NCI-H1105 treated with DMSO at 0.1 percent for 48 hours (cell line): ENCODE measurements at regions not wholly inside any gene's neighbourhood (a gene's known extent, or its start where the extent isn't known, plus 50 kb on each side); places are given as distances from the start of the nearest gene placed in this dataset.
"Not testable (repeated sequence)": the region's sequence is repeated elsewhere in the genome, so short reads cannot be mapped to it uniquely, and the experiment has no call there.

Experiments used
- DNase-seq: peaks from one replicate; lab custom pipeline; 2025; lab: John Stamatoyannopoulos, UW

DNA sequence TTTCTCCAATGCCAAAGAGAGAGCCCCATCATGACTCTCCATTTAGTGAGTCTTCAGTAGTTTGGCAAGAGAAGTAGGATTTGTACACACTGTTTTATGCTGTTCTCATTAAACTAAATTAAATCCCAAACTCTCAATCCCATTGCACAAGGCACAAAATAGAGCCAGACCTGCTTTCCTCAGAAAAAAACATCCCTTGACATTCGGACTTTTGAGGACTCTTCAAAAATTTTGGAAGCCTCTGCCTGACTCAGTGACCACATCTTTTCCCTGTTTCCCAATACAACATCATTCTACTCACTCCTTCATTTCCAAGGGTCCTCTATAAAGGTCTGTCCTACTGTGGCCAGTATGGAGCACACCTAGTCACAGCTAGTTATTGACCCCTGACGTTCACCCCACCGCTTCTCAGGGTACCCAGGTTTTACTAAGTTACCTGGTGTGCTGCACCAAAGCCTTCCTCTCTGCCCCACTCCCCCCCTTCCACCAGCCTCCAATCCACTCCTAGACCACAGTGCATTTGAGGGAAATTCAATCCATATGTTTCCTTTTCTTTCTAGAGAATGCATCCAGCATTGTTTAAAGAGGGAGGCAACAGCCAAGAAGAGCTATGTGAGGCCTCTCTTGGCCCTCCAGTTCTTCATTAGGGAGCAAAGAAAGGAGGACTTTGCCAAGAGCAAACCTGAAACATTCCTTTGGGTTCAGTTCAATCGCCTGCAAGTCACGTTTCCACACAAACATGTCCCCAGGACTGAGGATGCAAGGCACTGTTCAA is 428.7 kb downstream of the PLPP3 start:
- DNase-seq, result no peak

DNA sequence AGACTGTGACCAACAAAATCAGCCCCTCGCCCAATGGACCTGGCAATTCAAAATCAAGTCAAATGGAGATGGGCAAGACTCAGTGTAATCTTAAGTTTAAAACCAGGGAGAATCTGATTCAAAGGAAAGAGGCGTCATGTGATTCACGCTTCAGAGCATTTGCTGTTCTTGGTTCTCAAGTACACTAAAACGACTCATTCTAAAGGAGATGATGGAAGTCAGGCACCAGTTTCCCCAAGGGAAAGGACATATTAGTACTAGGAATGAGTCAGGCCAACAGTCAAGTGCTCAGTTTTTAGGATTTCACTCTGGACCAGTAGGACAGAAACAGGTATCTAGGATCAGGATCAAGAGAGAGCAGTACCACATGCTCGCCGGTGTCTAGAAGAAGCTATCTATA is 429.6 kb downstream of the PLPP3 start:
- no peak for DNase-seq

DNA sequence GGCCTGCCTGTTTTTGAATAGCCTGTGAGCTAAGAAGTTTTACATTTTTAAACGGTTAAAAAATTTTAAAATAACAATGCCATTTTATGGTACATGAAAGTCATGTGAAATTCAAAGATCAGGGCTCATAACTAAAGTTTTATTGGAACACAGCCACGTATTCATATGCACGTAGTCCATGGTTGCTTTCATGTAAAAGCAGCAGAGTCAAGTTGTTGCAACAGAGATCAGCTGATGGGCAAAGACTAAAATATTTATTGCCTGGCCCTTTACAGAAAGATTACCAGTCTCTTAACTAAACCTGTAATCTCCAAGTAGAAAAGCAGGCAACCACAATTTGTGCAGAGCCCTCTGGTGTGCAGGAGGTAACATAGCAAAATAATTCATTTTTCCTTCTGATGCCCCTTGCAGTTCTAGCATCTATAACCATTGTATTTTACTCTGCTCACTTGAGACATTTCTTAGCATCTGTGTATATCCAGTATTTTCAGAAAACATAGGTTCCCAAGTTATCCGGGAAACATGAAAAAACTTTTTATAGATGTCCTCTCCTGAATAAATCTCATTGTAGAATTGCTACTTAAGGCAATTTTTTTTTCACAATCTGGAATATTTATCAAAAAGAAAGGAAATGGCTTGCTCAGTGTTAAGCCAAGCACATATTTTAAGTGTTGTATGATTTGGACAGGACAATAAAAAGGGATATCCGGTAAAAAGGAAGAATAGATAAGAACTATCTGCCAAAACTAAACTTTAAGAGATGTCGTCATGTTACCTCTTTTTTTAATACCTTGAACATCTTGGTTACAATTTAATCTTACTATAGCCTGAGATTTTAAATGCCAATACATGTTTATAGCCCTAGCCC is 430.8 kb downstream of the PLPP3 start:
- no peak for DNase-seq

DNA sequence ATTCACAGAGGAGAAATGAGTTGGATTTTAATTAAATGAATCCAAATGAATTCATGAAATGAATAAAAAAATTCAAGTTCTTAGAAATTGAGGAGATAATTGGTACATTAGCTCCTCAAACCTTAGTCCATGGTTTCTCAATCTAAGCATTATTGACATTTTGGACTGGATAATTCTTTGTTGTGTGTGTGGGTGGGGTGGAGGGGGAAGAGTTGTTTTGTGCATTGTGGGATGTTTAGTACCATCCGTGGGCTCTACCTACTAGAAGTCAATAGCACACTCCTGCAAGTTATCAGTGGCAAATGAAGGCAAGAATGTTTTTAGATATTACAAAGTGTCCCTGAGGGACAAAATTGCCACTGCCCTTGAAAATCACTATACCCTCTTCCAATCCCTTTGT is 431.9 kb downstream of the PLPP3 start:
- no peak for DNase-seq

DNA sequence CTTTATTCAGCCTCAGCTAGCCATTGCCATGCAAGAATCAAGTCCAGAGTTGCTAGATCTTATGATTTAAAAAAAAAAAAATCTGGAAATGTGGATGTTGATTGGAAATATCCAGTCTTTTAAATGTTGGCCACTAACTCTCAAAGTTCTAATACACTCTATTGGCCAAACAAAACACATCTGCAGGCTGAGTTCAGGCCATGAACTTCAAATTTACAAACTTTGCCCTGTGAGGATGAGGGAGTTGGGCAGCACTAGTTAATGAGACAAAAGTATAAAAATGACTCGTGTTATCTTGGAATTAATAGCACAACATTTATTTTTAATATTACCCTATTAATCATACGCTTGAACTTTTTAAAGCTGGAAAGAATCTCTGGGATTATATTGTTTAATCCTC is 432.3 kb downstream of the PLPP3 start:
- DNase-seq, result no peak

DNA sequence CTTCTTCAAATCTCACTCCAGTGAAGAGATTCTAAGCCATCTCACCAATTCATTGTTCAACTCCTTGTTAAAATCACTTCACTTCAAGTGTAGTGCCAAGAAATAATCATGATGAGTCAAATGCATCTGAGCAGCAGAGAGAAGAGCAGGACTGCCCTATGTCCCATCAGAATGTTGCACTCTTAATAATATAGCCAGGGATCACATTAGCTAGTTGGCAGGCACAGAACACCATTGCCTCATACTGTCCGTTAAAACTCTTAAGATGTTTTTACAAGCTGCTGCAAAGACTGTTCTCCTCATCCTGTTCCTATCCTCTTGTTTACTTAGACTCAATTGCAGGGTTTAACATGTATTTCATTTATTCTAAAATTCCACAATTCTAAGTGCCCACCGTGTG is 432.9 kb downstream of the PLPP3 start:
- no peak for DNase-seq

DNA sequence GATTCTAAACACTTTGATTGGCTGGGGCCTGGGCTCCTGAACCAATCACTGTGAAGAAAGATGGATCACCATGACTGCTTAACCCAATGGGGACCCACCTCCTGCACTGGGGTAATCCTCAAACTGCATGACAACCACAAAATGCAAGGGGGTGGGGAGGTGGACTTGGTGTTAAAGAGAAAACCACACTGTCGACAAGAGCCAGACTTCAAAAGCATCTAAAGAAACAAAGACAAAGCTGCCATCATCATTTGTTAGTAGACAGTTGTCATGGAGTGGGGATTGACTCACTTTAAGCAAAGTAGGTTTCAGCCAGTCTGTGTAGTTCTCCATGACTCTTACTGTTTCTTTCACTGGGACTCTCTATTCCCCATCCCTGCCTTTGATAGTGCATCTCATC is 433.8 kb downstream of the PLPP3 start:
- no peak for DNase-seq

DNA sequence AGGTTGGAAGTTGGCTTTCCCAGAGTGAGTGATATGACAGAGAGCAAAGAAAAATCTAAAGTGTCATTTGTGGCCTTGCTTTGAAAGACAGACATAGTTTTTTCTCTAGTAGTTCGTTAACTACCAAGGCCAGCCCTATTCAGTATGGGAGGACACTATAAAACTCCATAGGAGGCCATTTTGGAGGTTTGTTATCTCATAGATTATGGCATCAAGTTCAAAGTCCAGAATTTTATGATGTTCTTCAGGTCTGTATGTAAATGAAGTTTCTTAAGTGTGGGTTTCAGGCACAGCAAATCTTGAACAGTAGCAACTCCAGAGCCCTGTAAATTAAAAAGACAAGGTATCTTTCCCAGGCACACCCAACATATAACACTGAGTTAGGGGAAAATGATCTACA is 437.1 kb downstream of the PLPP3 start:
- DNase-seq, result no peak

DNA sequence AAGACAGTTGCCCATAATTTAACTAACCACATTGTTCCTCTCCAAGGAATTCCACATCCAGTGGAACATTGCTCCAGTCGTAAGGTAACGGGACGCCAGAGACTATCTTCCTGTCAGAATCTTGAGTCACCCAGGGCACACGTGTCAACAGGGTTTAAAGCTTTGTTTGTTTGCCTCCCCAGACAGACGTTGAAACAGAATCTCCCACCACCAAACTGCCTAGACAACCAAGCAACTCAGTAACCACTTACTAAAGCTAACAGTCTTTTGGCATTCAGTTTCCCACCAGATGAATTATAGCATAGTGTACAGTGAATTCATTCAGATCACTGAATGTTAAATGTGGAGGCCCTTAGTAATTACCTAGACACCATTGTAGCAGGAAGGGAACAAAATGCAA is 439.5 kb downstream of the PLPP3 start:
- DNase-seq, result no peak

DNA sequence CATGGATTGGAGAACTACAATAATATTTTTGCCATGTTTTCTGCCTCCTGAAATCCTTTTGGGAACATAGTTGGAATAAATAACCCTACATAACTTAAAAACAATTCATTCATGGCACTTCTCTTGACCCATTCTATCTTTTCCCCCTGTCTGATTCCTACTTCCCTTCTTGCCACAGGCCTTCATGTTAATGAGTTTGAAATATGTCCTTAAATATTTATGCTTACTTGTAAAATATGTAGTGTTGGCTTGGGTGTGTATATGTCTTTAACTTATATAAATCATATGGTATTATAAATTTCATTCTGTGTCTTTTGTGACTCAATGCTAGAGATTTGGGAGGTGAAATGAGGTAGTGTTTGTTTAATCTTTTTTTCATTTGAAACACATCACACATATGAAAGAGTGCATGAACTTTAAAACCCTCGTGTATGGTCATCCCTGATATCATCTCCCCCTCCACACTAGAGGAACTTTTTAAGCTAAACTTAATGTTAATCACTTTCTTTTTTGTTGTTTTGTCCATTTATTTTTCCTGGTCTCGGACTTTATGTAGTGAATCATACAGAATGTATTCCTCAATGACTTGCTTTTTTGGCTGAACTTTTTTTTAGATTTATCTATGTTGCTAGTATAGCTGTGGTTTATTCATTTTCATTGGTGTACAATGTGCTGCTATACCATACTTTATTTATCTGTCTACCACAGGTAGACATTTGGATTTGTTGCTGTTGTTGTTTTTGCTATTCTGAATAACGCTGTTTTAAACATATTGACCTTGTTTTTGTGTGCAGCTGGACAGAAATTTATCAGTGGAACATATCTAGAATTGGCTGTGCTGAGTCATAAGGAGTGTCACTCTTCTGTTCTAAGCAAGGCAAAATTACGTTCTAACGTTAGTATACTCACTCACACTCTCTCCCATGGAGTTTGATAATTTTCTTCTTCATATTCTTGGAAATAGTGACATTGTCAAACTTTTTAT is 441.6 kb downstream of the PLPP3 start:
- no peak for DNase-seq

DNA sequence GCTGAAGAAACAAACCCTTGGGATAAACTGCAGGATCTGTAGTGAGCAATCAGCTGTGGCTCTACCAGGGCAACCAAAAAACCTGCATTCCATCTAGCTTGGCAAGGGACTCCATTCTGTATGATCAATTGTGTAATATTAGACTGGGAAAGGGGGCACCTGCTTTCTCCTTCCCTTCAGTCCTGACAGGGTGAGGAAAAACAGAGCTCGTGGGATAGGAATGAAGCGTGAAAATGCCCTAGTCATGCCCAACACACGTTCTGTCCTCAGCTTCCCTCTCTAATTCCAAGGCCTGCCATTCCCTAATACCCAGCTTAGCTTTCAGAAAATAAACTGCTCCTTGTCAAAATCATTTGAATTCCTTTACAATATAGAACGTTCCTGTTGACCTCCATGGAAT is 442.3 kb downstream of the PLPP3 start:
- no peak for DNase-seq

DNA sequence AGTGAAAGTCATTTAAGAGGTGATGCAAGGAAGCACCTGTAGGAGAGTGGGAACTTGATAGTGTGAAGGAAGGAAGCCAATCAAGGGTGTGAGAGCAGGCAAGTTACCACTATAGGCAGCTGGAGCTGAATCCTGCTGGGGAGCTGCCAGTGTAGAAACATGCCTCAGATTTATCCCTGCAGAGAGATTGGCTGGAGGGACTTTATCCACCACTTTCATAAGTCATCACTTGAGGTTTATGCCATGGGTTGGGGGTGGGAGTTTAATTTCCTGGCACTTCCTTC is 443.6 kb downstream of the PLPP3 start:
- DNase-seq, result no peak

DNA sequence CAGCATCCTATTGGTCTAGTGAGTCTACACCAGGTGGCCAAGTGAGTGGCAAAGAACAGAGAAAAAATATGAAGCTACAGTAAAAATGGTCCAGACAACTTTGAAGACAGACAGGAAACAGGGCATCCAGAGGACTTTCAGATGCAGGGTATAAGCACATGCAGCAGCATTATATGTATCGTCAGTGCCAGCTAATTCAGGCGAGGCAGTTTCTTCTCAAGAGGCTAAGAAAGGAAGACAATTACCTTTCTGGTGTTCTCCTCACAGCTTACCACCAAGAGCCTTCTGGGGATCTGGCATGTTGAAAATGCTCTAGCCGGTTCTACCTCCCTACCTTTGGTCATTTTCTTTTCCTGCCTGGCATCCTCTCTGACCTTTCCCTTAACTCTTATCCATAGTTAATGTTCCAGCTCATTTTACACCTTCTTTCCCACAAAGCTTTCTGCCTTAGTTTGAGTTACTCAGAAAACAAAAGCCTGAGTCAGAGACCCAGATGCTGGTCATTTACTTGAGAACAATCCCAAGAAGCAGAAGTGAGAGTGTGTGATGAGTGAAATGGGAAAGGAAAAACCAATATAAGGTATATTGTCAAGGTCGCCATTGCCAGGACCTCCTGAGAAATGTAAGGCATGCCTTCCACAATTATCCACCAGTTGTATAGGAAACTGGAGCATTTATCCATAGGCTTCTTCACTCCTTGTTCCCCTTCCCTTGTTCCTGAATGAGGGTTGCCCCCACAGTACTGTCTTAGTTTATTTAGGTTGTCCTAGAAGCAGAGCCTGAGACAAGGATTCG is 444.1 kb downstream of the PLPP3 start:
- no peak for DNase-seq

DNA sequence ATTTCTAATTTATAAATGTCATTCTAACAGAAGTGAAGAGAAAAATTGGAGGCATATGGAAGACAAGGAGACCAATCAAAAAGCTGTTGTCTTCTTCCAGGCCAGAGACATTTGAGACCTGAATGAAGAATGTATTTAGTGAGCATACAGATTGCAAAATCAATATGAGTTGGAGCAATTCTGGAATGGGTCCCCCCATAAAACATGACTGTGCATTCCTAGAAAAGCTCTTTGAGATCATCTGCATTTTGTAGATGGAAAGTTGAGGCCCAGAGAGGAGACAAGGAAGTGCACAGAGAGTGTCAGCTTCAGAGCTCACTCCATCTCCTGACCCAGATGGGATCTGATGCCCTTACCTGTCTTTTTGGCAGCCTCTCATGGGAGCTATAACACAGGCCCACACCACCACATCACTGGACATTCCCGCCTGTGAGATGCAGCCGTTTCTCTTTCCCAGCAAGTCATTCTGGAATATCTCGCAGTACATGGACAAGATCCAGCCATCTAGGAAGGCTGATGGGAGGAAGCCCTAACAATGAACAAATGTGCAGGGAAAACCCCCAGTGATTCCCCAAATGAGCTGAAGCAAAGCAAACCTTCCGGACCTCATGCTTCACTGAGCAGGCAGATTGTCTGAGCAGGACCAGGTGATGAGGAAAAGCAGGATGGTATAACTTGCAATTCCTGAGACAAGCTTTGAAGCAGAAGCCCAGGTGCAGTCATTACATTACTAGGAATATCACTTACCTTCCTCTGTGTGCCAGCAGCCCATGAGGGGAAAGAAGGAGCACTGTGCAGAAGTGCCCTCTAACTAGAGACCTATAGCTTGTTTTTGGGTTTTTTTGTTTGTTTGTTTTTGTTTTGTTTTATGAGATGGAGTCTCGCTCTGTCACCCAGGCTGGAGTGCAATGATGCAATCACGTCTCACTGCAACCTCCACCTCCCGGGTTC is 445.6 kb downstream of the PLPP3 start:
- DNase-seq, result no peak

DNA sequence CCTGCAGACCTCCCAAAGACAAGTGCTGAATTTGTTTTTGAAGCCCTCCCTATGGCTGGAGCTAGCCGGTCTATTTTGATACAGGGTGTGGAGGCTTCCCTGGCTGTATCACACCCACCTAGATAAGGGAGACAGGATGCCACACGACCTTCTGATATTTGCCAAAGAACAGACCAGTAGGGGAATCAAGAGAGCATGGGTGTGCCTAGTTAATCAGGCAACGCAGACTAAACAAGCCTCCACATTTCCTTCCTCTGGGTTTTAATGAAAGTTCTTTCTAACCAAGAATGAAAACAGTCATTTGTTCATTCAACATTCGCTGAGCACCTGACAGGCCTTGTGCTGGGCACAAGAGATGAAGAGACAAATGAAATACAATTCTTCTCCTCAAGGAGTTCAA is 446.8 kb downstream of the PLPP3 start:
- no peak for DNase-seq

DNA sequence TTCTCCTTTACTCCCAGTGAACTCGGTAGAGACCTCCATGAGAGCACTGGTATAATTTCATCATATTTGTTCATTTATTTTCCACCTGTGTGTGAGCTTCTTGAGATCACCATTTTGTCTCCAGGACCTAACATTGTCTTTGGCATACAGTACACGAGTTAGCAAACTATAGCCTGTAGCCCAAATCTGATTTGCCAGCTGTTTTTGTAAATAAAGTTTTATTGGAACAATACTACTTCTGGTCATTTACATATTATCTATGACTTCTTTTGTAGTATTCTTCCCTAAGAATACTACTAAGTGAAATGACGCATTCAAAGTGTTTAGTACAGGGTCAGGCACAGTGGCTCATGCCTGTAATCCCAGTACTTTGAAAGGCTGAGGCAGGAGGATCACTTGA is 449.5 kb downstream of the PLPP3 start:
- no peak for DNase-seq

DNA sequence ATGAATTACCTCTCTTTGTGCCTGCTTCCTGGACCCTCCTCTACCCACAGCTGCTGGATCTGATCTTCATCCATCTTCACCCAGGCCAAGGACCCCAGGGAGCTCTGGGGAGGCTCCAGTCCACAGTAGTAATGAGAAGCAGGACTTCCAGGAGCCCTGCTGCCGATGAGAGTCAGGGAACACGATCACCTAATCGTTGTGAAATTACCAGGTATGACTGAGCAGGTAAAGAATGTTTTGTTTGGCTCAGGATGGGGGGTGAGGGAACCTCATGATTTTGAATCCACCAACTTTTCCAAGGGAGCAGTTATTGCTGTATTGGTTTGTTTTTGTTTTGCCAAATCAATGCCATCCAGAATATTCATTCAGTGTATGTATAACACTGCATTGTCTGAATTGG is 454.0 kb downstream of the PLPP3 start:
- no peak for DNase-seq

DNA sequence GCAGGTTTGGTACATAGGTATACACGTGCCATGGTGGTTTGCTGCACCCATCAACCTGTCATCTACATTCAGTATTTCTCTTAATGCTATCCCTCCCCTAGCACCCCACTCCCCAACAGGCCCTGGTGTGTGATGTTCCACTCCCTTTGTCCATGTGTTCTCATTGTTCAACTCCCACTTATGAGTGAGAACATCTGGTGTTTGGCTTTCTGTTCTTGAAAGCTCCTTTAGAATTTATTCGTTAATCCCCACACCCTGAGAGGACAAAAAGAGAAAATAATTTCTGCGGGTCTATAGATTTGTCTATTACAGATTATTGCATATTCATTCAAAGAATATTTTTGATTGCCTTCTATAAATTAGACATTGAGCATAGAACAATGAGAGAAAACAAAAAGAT is 455.5 kb downstream of the PLPP3 start:
- DNase-seq, result no peak

DNA sequence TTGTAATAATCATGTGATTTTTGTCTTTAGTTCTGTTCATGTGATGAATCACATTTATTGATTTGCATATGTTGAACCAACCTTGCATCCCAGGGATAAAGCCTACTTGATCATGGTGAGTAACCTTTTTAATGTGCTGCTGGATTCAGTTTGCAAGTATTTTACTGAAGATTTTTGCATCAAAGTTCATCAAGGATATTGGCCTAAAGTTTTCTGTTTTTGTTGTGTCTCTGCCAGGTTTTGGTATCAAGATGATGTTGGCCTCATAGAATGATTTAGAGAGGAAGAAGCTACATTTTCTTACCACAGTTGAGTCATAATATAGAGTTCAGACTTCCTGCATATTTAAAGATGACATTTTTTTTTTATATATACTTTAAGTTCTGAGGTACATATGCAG is 455.9 kb downstream of the PLPP3 start:
- no peak for DNase-seq

DNA sequence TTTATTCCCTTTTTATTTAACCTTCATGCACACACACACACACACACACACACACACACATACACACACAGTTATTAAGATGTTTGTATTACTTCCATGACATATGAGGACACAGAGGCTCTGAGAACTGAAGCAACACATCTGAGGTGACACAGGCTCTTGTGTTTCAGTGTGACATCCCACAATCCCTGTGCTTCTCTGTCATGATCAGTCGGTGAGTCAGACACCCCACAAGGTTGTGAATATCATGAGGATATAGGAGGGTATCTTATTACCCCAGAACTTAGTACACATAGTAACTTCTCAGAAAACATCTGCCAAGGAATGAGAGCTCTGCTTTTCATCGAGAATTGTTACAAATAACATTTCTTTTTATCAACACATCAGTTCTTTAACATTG is 459.3 kb downstream of the PLPP3 start:
- no peak for DNase-seq

DNA sequence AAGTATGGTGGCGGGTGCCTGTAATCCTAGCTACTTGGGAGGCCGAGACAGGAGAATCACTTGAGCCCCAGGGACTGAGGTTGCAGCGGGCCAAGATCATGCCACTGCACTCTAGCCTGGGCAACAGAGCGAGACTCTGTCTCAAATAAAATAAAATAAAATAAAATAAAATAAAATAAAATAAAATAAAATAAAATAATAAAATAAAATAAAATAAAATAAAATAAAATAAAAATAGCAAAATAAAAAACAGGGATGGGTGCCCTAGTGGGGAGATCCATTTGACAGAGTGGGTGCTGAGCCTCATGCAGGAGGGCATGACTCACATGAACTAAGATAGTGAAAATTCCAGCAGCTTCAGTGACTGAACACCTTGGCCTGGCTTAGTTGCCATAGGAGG is 460.7 kb downstream of the PLPP3 start:
- not testable (repeated sequence) for DNase-seq
